Neural cell (in vitro differentiated cells): ENCODE measurements at regions not wholly inside any gene's neighbourhood (a gene's known extent, or its start where the extent isn't known, plus 50 kb on each side); places are given as distances from the start of the nearest gene placed in this dataset.

Experiments
- EZH2 ChIP-seq: fragments of 200-600, 300-800 bp; shearing (Covaris generic), sonication (generic); IDR thresholded peaks from 2 replicates; pipeline ENCODE4 v1.6.1; 2014; ENCODE audit warnings: antibody characterized with exemption, low read length, borderline replicate concordance, mild to moderate bottlenecking; ENCODE audit not compliant: insufficient read depth, poor library complexity, severe bottlenecking
- RAD21 ChIP-seq: fragments of 450-650 bp; conservative IDR thresholded peaks from 2 replicates; pipeline ENCODE4 v1.6.1; 2014; ENCODE audit warnings: antibody characterized with exemption, mild to moderate bottlenecking, moderate library complexity
- SMC3 ChIP-seq: fragments of 450-650 bp; conservative IDR thresholded peaks from 2 replicates; pipeline ENCODE4 v1.6.1; 2014; ENCODE audit warnings: antibody characterized with exemption, mild to moderate bottlenecking, moderate library complexity; ENCODE audit not compliant: poor library complexity
- TF ChIP-seq, protein P1 (sequence below): fragments of 450-650 bp; IDR thresholded peaks from 2 replicates; pipeline ENCODE4 v1.5.1; 2014; ENCODE audit warnings: antibody characterized with exemption, mild to moderate bottlenecking, moderate library complexity; ENCODE audit not compliant: poor library complexity, severe bottlenecking

DNA sequence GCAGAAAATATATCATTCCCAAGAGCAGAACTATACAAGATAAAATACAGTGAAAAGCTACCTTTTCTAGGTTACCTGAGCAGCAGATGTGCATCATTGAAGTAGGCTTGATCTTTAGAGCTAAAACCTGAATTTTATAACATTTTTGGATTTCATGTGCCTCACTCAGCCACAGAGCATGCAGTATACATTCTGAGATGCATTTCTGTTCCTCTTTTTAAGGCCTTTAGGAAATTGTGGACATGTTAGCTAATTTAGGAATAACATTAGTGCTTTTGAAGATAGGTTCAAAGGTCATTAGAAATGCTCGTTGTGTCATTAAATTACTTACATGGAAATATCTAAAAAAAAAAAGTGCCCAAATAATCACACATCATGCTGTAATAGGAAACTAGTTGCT lies 230.6 kb upstream of the PDGFD start:
- no peak for TF ChIP-seq SMC3
- TF ChIP-seq, protein P1, sequence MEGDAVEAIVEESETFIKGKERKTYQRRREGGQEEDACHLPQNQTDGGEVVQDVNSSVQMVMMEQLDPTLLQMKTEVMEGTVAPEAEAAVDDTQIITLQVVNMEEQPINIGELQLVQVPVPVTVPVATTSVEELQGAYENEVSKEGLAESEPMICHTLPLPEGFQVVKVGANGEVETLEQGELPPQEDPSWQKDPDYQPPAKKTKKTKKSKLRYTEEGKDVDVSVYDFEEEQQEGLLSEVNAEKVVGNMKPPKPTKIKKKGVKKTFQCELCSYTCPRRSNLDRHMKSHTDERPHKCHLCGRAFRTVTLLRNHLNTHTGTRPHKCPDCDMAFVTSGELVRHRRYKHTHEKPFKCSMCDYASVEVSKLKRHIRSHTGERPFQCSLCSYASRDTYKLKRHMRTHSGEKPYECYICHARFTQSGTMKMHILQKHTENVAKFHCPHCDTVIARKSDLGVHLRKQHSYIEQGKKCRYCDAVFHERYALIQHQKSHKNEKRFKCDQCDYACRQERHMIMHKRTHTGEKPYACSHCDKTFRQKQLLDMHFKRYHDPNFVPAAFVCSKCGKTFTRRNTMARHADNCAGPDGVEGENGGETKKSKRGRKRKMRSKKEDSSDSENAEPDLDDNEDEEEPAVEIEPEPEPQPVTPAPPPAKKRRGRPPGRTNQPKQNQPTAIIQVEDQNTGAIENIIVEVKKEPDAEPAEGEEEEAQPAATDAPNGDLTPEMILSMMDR = no peak
- no peak for TF ChIP-seq RAD21
- TF ChIP-seq EZH2 = no peak
